GM21825 (cell line): ENCODE measurements at regions not wholly inside any gene's neighbourhood (a gene's known extent, or its start where the extent isn't known, plus 50 kb on each side); places are given as distances from the start of the nearest gene placed in this dataset.

Source experiments
- ATAC-seq: cut with Tn5 transposase; IDR thresholded peaks from one replicate; pipeline ENCODE4 v1.9.1; 2021; ENCODE audit warnings: mild to moderate bottlenecking, moderate library complexity; ENCODE audit not compliant: unreplicated experiment

DNA sequence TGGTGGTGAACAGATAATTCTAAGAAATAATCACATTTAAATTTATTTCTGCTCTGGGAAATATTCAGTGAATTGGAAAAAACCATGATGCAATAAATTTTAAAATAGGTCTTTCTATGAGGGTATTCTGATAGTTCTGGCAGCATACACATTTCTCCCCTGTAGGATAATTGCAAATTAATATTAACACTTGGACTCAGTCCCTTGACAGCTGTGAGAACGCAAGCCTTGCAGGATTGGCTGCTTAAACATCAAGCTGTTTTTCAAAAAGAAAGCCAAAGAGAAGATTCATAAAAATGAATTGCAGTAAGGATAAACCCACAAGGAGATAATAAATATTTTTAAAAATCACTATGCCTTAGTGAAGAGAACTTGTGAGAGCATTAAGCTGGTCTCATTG, 180.0 kb downstream of the MTRR start:
- ATAC-seq = no peak

DNA sequence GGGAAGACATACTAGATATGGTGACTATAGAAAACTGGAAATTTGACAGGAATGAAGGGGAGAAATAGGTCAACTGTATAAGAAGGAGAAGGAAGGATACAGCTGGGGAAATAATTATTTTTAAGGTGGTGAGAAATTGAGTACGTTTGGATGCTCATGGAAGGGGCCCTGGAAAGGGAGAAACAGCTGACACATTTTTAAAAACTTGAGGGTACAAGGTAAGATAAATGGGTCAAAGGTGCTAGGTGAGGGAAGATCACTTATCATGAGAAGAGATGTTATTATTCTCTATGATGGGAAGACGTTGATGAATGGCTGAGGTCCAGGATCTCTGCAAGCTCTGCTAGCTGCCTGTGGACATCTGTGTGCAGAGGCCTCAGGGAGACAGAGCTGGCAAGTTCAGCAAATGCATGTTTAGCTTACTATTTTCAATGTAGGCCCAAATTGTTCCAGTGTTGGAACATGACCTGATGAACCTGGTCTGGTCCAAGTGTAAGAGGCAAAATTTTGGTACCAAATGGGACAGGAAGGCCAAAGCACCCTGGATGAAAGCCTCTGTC, 181.7 kb downstream of the MTRR start:
- ATAC-seq = no peak

DNA sequence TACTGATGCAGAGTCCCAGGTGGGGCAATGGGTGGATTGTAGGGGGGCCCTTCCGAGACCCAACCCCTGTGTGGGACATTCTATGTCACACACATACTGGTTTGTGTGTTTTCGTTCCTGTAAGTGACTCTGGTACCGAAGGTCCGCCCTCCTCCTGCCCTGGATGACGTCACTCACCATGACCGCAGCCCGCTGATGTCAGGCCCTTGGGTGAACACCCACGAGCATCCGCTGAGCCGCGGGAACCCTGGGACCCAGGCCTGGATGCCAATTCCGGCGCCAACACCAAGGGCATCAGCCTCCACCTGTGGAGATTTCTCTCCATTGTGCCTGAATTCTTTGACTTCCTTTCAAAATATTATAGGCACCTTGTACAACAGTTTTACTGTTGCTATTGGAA, 184.3 kb downstream of the MTRR start:
- no peak for ATAC-seq

DNA sequence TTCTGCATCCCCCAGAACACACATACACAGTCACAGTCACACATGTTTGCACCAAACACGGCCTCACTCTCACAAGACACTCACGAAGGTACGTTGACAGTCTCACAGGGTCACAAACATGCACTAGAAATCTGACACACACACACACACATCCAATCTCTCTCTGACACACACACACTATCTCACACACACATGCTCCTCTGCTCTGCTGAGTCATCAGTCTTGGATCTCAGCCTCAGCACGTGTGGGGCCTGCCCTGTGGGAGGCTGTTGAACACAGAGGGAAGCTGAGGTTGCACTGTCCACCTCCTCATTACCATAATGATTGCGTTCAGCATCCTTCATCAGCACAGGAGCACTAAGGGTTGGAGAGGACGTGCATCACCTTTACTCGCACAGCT, 188.8 kb downstream of the MTRR start:
- ATAC-seq = no peak

DNA sequence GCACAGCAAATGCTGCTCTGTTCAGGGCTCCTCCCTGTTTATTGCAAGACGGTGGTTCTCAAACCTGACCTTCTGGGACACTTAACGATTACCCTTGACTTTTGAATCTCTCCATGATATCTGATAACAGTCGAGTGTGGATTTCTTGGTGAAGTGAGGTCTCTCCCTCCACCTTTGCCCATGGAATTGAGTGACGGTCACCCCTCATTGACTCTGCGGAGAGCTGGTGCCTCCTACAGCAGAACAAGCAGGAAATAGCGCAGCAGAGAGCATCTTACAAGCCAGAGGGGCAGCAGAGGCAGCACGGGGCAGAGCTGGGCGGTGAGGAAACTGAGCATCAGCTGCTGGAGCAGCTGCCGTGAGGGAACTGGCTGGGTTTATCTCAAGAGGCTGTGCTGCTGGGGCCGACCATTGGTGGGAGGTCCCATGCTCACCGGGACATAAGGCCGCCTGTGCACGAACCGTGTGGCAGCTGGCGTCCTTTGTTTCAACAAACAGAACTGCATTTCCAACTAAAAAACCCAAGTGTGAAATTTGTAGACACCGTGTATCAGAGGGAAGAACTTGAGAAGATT, 189.8 kb downstream of the MTRR start:
- no peak for ATAC-seq

DNA sequence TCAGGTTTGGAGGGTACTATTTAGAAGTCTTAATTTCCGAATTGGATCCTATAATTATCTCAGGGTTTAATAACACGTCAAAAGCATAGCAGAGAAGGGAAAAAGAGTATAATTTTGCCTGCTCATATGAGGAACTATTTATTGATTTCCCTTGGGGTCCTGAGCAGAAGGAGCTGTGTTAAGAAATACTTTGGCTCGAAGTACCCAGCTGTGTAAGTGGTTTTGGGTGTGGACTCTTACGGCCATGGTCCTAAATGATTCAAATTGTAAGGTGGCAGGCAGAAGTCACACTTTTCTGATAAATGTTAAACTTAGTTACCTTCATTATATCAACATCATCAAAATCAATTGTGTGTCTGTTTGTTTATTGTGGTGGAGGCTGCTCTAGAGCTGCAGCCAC, 190.4 kb downstream of the MTRR start:
- no peak for ATAC-seq

DNA sequence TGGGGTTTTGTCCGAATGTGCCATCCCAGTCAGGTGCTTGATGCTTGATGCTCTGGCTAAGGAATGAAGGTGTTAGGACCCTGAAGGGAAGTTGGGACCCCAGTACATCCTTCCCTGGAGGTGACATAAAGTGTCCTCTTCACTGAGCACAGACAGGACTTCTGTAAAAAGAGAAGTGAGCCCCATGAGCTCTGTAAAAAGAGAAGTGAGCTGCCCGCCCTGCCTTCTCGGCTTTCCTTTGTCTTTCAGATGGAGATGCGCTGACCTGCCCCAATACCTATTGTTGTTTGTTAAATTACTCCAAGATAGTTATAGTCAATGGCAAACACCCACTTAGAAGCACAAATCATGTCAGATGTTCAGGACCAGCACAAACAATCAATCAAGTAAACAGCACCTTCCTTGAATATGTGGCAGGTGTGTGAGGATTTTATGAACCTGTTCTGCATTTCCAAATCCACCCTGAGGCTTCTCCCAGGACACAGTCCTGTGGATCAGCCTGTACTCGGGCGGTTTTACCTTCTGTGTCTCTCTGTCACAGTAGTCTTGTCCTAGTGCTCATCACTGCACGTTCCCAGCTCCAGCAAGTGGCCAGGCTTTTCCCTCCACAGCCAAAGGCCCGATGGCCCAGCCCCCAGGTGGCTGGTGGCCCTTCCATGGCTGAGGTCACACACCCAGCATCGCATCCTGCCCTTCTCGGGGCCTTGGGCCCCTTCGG, 191.4 kb downstream of the MTRR start:
- ATAC-seq = no peak

DNA sequence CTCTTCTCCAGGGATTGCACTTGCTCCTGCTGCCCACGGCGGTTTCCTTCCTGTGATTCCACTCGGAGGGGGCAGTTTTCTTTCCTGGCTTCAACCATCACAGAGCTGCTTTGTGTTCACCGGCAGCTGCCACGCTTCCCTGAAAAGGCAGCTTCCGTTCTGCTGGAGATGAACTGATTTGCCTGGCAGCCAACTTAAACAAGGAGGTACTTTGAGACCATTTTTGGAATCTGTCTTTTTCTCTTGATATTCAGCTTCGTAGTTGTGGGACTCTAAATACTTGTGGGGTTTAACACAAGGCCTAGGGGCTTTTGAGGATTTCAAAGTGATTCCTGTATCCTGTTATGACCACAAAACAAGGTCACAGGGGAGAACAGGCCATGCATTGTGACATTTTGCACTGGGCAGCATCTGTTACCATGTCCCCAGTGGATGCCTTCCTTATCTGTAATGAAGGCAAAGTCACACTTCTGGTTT, 192.0 kb downstream of the MTRR start:
- ATAC-seq = no peak

DNA sequence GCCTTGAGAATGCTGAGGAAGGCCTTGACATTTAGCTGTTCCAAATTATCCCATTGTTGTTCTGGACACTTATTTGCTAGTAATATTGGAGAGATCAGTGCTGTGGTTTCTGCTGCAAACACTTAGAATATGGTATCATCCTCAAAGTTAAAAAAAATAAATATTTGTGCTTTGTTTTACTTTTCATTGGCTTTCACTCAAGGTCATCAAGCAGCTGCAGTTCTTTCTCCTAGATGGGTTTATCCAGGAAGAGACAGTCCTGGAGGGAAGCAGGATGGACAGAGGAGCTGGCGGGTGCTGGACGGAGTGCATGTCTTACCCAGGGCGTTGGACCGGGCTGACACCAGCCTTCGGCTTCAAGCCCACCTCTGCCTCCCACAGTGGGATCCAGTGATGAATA, 193.6 kb downstream of the MTRR start:
- no peak for ATAC-seq

DNA sequence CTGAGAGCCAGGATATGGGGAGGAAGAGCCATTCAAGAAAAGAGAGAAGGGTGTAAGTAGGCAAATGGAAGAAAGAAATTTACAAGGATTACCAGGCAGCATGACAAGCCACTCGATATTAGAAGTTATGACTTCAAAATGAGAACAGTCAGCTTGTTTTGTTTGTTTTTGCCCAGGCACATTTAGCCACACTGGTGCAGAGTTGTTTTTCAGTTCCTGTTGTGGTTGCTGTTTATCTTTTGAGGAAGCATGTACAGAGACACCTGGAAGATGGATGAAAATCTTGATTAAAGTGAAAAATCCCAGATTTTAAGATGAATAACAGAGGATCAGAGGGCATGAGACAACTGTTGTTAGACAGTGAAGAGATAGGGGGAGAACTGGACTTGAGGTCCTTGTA, 199.1 kb downstream of the MTRR start:
- ATAC-seq = no peak

DNA sequence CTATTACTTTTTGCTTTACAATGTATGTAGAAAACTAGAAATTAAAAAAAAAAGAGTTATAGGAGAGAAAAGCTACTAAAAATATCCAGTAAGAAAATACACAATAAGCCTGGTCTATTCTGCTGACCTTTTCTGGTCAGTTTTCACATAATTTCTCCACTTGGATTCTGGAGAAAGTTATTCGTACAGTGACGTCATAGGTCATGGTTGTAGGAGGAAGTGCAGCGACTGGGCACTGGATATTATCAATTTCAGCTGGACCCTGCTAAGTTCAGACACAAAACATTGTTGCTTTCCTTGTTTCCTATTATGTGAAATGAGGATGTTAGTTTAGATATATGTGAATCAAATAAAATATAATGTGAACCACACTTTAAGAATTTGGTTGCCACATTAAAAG, 201.2 kb downstream of the MTRR start:
- no peak for ATAC-seq

DNA sequence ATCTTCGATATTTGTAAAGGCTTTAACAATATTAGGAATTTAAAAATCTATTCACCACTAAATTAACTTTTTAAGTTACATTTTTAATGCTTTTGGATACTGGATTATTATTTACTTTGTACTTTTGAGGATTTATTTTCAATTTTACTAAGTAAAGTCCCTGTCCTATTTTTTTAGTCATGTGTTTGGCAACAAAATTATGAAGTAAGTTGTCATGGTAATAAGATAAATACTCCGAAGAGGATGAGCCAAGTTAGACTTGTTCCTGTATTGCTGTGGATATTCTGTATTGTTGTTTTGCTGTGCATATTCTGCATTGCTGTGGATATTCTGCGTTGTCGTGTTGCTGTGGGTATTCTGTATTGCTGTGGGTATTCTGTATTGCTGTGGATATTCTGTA, 210.1 kb downstream of the MTRR start:
- ATAC-seq = no peak

DNA sequence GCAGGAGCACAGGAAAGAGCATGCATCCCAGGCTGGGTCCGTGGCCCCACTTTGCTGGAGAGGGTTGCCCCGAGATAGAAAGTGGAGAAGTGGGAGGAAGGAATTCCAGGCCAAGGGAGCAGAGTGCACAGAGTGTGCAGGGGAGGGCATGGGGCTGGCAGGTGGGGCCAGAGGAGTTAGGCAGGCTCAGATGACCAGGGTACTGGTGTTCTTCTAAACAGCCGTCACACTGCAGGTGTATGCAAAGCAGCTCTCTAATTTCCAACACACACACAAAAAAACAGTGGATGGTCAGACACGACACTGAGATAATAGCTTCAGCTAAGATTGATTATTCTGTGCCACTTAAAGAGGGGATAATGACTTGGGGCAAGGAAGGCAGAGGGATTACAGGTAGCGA, 212.2 kb downstream of the MTRR start:
- ATAC-seq = no peak

DNA sequence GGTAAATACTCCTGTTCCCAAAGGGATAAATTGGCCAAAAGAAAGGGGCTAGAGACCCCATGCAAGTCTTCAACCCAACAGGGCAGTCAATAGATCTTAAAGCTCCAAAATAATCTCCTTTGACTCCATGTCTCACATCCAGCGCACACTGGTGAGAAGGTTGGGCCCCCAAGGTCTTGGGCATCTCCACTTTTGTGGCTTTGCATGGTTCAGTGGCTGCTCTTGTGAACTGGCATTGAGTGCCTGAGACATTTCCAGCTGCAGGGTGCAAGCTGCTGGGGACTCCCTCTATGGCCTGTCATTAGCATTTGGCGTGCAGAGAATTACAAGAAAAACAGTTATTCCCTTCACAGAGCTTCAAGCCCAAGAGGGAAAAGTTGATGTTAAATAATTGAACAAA, 224.7 kb downstream of the MTRR start:
- no peak for ATAC-seq

DNA sequence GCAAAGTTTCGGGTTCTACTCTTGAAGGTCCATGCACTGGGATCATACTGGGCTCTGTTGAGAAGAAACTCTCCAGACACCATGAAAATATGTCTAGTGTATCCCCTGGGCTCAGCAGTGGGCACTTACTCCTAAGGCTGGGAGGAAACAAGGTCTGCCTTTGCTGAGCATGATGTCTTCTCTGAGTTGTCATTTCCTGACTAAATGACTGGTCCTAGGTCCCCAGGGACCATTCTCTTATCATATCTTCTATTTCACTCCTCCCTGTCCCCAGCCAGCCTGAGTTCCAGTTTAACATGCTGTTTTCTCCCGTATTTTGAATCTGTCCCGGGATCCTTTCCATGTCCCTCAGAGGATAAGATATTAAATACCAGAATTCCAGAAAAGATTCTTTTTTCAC, 225.4 kb downstream of the MTRR start:
- no peak for ATAC-seq

DNA sequence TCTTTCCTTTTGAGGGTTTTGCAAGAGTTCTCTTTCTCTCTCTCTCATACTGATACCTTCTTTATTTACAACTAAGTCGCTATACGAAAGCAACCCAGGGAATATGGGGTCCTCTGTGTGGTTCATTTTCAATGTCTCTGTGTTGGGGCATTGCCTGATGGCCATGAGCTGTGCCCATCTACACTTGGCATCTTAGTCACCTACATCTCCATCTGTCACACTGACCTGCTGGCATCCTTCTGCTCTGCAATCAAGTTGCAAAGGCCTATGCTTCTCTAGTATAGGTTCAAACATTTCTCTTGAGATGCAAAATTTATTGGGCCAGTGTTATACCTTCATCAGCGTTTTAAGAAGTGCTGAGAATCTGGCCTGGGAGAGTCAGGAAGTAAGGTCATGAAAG, 228.2 kb downstream of the MTRR start:
- no peak for ATAC-seq

DNA sequence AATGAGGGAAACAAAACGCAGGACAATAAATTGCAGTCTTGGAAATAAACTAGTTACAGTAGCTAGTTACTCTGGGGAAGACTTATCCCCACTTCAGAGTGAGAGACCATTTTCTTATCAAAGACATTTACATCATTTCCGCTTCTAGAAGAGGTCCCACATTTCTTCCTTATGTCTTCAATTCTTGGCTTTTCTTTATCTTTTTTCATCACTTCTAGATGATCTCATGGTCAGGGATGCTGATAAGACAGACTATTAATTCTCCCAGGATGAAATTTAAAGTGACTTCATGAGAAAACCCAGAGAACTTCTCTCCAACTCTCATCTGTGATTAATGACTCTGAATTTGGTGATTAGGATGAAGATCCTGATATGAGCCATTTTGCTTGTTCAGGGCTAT, 229.1 kb downstream of the MTRR start:
- ATAC-seq = no peak

DNA sequence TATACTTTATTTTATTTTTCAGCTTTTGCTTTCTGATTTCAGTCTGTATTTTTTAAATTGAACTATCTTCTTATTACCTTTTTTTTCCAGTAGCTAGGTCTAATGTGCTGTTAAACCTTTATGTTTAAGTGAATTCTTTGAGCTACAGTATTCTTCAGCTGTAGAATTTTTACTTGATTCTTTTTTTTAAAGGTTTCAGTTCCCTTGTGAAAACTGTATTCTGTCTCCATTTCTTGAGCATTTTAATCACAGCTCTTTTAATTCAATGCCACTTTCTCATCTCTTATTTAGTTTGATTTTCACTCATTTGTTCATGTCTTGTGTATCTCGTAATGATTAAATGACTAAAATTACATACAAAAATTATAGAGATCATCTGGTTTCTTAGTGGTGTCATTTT, 233.8 kb downstream of the MTRR start:
- ATAC-seq = no peak

DNA sequence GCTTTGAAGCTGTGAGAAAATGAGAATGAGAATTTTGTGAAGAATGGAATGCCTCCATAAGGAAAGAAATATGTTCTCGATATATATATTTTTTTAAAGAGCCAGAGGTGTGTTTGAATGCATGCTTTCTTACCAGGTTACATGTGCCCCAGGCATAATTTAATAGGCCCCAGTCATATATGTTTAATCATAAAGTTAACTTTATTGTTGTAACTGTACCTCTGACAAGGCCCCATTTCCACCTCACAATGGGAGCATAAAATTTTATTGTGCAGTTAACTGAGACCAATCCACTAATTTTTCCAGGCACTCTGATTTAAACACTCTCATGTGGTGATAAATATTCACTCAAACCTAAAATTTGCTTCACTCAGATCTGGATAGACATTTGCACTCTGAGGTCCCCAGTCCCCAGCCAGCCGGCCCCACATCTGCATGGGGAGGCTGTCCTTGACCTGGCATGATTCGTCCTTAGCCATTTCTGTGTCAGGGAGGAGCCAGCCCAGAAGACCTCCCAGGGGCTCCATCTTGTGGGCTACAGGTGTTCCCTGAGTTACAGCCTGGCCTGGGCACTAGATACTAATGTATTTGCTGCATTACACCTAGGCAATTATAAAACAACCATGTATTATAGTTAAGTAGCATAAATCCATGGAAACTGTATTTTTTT, 245.8 kb downstream of the MTRR start:
- ATAC-seq = no peak

DNA sequence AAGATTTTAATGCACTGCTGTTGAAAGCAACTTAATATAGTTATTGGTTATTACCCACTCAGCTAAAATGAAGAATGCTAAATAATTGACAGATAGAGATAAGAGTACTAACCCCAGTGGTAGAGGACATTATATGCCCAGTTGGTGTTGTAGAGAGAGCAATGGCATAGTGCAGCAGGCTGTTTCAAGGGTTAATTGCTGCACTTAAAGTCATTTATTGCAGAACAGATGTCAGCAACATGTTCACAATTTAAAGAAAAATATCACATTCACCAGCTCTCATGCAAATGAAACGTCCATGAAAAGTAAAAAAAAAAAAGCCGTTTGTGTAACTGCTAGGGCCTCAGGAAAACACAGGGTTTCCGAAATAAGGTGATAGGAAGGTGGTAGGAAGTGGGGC, 254.6 kb downstream of the MTRR start:
- ATAC-seq = no peak

DNA sequence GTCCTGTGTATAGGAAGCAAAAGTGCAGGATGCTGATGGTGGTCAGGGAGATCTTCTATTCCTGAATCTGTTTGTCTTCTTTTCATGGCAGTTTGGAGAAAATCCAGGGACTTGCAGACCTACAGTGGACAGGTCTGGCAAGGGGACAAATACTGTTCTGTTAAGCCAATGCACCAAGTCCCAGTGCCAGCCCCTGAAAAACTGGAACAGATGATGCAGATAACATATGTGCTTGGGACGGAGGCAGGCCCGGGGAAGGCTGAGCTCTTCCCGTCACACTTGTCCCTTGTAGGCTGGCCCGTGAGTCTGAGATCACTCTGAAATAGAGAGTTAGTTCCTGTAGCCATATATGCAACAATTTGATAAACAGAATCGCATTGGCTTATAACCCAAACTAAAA, 265.7 kb downstream of the MTRR start:
- no peak for ATAC-seq

DNA sequence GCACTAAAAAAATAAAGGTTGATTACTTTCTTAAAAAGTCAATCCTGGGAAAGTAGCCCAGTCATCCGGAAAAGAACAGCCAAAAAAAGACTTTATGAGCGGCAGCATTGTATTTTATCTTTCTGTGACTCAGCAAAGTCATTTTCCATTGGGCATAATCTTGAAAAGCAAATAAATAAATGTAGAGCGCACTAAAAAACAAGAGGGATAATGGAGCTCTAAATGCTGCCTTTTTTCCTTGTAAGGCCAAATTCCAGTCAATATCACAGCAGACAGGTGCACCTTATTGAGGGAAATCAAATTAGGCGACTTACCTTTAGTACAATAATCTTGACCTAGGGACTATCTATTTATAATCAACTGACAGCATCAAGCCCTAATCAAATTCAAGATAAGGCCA, 266.8 kb downstream of the MTRR start:
- no peak for ATAC-seq
